Amniotic epithelial cell (primary cell): ENCODE measurements at regions not wholly inside any gene's neighbourhood (a gene's known extent, or its start where the extent isn't known, plus 50 kb on each side); places are given as distances from the start of the nearest gene placed in this dataset.
A peak's percentile ranks its signal among the peaks of the same experiment; 100 is the strongest.

Experiments used
- DNase-seq: peaks from one replicate; pipeline ENCODE4 v3.0.0-alpha.2; 2010; ENCODE audit warnings: low read depth

DNA sequence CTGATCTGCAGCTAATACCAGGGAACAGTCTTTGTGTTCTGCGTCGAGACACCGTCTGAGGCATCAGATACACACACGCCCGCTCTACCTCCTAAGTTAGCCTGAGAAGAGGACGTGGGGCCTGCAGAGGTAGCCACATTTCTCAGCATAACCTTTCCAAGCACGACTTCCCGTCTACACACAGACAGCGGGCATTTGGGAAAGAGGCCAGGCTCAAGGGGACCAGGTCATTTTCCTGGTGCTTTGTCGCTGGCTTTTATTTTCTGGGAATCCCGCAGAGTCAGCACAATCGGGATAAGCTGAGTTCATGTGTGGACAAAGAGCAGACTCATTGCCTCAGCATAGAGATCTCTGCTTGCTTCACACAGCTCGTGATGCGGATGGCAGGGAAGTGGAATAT lies 72.5 kb upstream of the SMYD2 start:
- DNase-seq = no peak

DNA sequence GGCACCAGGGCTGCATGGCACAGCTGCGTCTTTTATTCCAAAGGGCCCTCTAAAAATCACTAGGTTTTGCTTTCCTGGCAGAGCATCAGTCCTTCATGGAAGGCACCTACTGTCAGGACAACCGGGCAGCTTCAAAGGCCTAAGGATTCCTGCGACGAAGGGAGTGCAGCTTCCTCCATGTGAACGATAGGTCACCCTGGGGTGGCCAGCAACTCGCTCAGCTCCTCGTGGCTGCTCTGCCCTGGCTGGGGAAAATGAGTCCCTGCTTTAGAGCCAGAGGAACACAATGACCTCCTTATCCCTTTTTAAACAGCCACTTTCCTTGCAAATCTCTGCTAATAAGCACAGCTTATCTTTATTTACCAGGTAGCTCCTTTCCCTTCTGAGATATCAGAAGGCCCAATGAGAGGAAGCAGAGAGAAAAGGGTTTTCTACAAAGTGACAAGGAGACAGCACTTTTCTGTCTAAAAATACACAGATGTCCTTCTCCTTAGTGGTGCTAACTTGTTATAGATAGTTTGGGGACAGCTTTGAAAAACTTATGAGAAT lies 71.6 kb upstream of the SMYD2 start:
- DNase-seq = no peak

DNA sequence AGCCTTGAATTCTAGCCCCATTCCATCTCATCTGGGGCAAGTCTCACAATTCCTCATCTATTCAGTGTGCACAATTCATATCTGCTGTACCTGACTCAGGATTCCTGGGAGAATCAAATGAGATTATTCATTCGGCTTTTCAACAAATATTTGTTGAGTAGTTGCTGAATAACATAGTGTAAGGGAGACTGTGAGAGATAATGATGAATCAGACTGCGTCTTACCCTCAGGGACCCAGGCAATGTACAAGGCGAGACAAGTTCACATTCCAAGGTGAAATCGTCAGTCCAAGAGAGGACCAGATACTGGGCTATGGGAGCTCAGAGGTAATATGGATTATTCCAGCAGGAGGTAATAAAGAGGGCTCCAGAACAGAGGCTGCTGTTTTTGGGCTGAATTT lies 67.8 kb upstream of the SMYD2 start:
- DNase-seq = peak; percentile 27

DNA sequence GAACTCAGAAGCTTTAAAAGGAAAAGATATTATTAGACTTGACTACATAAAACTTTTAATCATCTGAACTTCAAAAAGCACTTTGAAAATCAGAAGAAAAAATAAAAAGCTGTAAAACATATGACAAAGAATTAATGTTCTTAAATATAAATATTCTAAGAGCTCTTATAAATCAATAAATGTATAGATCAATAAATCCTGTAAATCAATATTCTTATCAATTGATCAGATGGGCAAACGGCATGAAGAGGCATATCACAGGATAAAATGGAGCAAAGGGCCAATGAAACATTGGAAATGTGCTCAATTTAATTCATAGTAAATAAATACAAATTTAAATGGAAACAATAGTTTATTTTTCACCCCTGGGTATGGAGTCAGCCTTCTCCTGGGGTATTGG lies 66.1 kb upstream of the SMYD2 start:
- no peak for DNase-seq

DNA sequence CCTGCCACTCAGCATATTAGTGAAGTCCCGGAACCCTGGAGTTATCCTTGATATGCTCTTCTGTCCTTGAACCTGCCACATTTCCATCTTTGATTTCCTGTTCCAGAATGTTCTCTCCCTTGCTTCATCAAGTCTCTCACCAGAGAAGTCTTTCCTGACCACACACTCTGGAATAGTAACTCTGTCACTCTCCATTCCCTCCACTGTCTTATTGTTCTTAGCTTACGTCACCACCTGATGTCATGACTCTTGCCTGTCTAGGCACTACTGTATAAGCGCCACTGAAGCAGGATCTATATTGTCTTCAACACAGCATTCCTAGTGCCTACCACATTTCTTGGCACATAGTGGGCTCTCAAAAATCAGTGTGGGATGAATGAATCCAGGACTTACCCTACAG lies 65.4 kb upstream of the SMYD2 start:
- no peak for DNase-seq

DNA sequence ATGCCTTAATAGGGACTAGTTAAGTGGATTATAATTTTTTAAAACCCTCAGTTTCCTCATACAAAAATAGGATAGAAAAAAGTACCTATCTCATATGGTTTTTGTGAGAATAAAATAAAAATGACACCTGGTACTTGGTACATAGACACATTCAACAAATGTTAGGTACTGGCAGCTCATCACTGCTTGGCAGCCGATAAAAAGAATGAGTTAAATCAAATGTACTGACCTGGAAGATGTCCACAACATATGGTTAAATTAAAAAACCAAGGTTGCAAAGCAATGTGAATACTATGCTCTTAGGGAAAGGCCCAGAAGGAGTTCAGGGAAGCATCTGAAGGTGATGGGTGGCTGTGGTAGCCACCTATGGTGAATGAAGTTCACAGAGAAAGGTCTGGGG lies 64.9 kb upstream of the SMYD2 start:
- no peak for DNase-seq

DNA sequence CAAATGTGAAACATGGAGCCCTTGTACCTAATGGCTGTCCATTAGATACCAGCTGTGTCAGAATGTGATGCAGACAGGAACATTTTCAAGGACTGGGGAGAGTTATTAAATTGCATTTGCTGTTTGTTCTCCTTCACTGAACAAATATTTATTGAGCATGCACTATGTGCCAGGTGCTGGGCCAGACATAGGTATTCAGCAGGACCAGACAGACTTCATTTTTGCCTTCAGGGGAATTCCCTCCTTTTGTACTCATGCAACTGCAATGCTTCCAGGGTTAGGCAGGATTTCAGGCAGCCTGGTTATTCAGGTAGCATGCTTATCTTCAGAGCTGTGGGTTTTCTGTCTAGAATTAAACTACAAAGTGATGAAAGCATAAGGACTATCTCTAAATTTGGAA lies 64.2 kb upstream of the SMYD2 start:
- no peak for DNase-seq

DNA sequence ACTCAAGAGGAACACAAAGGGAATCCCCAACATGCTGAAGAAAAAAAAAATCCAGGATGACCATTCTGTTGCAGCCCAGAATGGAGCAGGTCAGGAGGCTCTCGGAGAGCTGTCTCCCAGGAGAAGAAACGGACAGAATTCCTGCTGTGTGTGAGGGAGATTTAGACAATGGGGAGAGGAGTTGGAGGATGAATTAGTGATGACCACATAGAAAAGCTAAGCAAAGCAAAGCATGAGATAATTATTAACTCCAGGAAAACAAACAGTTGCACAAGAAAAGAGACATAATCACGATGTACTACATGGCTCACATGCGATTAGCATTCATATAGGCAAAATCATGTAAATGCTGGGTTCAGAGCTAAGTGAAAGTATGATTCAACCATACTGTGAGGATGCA lies 61.1 kb upstream of the SMYD2 start:
- DNase-seq = no peak

DNA sequence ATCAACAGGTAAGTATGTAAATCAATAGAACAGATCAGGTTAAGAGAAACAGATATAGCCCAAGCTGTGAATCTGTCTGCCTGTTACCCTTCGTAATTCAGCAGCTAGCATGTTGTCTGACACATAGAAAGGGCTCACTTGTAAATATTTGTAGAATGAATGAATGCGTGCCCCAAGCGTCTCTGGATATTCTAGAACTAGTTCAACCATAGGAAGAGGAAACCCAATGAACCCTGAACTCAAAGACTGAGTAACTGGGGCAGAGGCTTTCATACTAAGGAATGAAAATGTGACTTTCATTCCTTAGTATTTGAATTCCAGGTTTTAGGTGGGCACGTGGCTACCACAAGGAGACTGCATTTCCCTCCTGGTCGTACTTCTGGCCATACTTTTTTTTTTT lies 60.1 kb upstream of the SMYD2 start:
- no peak for DNase-seq

DNA sequence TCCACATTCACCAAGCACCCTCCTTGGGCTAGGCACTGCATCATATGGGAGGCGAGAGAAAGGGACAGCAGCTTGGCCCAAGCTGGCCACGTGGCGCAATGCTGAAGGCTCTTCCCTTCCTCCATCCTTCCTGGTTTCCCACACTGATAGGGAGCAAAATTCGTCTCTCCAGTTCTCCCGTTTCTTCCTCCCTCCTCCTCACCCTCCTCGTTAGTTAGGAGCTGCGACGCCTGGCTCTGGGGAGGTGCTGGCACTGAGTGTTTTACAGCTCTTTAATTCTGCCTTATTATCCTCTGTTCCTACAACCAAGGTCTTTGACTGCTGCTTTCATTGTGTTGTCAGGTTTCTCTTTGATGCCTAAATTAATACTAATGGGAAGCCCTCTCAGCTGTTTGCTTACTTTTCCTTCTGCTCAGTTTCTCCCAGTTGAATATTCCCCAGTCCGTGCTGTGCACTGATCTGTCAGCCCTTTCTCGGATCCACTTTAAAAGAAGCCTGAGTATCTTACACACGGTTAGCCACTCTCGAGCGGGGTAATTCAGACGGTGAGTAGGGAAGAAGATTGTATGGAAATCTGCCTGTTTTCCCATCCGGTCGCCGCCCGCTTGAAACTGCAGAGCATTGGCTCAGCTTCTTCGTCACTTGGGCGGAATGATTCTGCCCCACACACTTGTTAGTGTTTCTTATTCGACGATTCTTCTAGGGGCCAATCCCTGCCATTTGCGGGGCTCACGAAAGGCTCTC lies 56.2 kb upstream of the SMYD2 start:
- peak; percentile 37 for DNase-seq

DNA sequence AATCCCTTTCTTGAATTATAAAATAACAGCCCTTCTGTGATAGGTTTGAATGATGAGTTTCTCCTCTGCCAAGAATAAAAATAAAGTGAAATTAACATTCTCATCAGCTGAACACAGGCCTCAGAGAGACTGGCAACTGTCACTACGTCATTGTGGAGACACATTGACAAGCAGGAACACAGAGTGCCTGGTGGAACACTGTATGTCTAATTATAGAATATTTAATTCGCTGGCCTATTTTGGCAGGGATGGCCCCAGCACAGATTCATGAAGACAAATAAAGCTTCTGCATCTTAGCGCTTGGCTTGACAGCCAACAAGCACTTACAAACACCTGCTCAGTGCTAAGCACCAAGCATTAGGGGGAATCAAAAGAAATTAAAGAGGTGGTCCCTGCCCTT lies 52.0 kb upstream of the SMYD2 start:
- DNase-seq = no peak

DNA sequence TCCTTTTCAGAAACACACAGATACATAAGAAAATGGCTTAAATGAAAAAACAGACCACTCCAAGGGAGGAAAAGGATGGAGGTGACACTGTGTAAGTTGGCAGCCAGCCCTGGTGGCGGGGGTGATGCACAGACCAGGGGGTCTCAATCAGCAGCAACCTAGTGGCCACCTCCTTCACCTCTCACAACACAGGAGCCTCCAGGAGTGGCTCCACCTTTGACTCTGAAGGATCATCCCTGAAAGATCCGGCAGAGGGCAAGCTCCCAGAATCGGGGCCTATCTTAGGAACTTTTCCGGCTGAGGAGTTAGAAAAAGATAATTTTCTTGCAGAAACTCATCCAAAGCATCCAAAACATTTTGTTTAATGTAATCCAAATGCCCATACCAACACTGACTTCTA lies 51.2 kb upstream of the SMYD2 start:
- no peak for DNase-seq
